Right kidney (tissue), 1 donor: ENCODE measurements at regions not wholly inside any gene's neighbourhood (a gene's known extent, or its start where the extent isn't known, plus 50 kb on each side); places are given as distances from the start of the nearest gene placed in this dataset.

Experiments used
- DNase-seq: peaks from one replicate; pipeline ENCODE4 v3.0.0-alpha.2; 2016

- no peak for DNase-seq
These were observed 328.5 kb upstream of the PLET1 start for GRCh38 chr11:112589155-112589554.

GRCh38 chr11:112590764-112591163 lies 330.1 kb upstream of the PLET1 start:
- DNase-seq = peak; percentile 14

- DNase-seq = no peak
These were observed 332.8 kb upstream of the PLET1 start for GRCh38 chr11:112593440-112593839.

- no peak for DNase-seq
These were observed 335.7 kb upstream of the PLET1 start for GRCh38 chr11:112596324-112596723.

- no peak for DNase-seq
These were observed 336.7 kb upstream of the PLET1 start for GRCh38 chr11:112597286-112597790.

- DNase-seq = no peak
These were observed 338.6 kb upstream of the PLET1 start for GRCh38 chr11:112599265-112599664.

- DNase-seq = no peak
These were observed 339.3 kb upstream of the PLET1 start for GRCh38 chr11:112599856-112600533.

- DNase-seq = no peak
These were observed 344.5 kb upstream of the PLET1 start for GRCh38 chr11:112605093-112605666.

GRCh38 chr11:112606656-112607055 lies 346.0 kb upstream of the PLET1 start:
- no peak for DNase-seq

- DNase-seq = no peak
These were observed 347.8 kb upstream of the PLET1 start for GRCh38 chr11:112608509-112608908.

- no peak for DNase-seq
These were observed 349.8 kb upstream of the PLET1 start for GRCh38 chr11:112610494-112610893.

- no peak for DNase-seq
These were observed 350.0 kb upstream of the NCAM1 start for GRCh38 chr11:112610996-112611750.

- no peak for DNase-seq
These were observed 349.4 kb upstream of the NCAM1 start for GRCh38 chr11:112611771-112612170.

GRCh38 chr11:112612250-112612849 lies 348.9 kb upstream of the NCAM1 start:
- no peak for DNase-seq

GRCh38 chr11:112613051-112613972 lies 347.9 kb upstream of the NCAM1 start:
- DNase-seq = no peak

GRCh38 chr11:112614605-112615004 lies 346.6 kb upstream of the NCAM1 start:
- DNase-seq = no peak

GRCh38 chr11:112615238-112615637 lies 346.0 kb upstream of the NCAM1 start:
- DNase-seq = no peak

- no peak for DNase-seq
These were observed 345.3 kb upstream of the NCAM1 start for GRCh38 chr11:112615891-112616290.

- DNase-seq = no peak
These were observed 344.7 kb upstream of the NCAM1 start for GRCh38 chr11:112616327-112617097.

- DNase-seq = no peak
These were observed 344.2 kb upstream of the NCAM1 start for GRCh38 chr11:112617098-112617425.
